GM23338 (cell line): ENCODE measurements at regions not wholly inside any gene's neighbourhood (a gene's known extent, or its start where the extent isn't known, plus 50 kb on each side); places are given as distances from the start of the nearest gene placed in this dataset.

ENCODE experiments used
- ATAC-seq: fragments of 200-7000 bp; cut with Tn5 transposase; 3 replicates; pipeline ENCODE4 v1.9.1; 2020
- DNase-seq: peaks from one replicate; pipeline ENCODE4 v3.0.0-alpha.2; 2015; ENCODE audit warnings: low spot score
- H2AFZ ChIP-seq: fragments of 200-600 bp; sonication (generic); 2 replicates; pipeline ENCODE4 v1.8.0; 2016; ENCODE audit warnings: antibody characterized with exemption, mild to moderate bottlenecking, moderate library complexity
- H3F3A ChIP-seq: fragments of 200-600 bp; sonication (generic); replicated peaks from 2 replicates; pipeline ENCODE4 v1.8.0; 2017; ENCODE audit warnings: antibody characterized with exemption, mixed run types, low read depth
- H3K27ac ChIP-seq: fragments of 200-600 bp; sonication (generic); 2 replicates; pipeline ENCODE4 v1.6.1; 2016; ENCODE audit warnings: low read depth
- H3K27me3 ChIP-seq: fragments of 200-600 bp; sonication (generic); 2 replicates; pipeline ENCODE4 v1.8.0; 2016; ENCODE audit warnings: mild to moderate bottlenecking, mixed run types, moderate library complexity; ENCODE audit not compliant: insufficient read depth
- H3K36me3 ChIP-seq: fragments of 200-600 bp; sonication (generic); 2 replicates; pipeline ENCODE4 v1.8.0; 2016; ENCODE audit warnings: mild to moderate bottlenecking; ENCODE audit not compliant: insufficient read depth
- H3K4me1 ChIP-seq: fragments of 200-600 bp; sonication (generic); 2 replicates; pipeline ENCODE4 v1.8.0; 2016; ENCODE audit warnings: mild to moderate bottlenecking, moderate library complexity; ENCODE audit not compliant: insufficient read depth
- H3K4me2 ChIP-seq: fragments of 200-600 bp; sonication (generic); 2 replicates; pipeline ENCODE4 v1.7.1; 2017; ENCODE audit warnings: mixed run types
- H3K4me3 ChIP-seq: fragments of 200-600 bp; sonication (generic); 2 replicates; pipeline ENCODE4 v1.6.1; 2016; ENCODE audit warnings: mixed run types
- H3K79me2 ChIP-seq: fragments of 200-600 bp; sonication (generic); replicated peaks from 2 replicates; pipeline ENCODE4 v1.8.0; 2017; ENCODE audit warnings: mild to moderate bottlenecking; ENCODE audit not compliant: insufficient read depth
- H3K9me2 ChIP-seq: fragments of 200-600 bp; sonication (generic); 2 replicates; pipeline ENCODE4 v1.8.0; 2017; ENCODE audit not compliant: insufficient read depth
- H4K20me1 ChIP-seq: fragments of 200-600 bp; sonication (generic); replicated peaks from 2 replicates; pipeline ENCODE4 v1.8.0; 2017; ENCODE audit warnings: mild to moderate bottlenecking; ENCODE audit not compliant: insufficient read depth
- H3K27ac Mint-ChIP-seq: 2 replicates; pipeline ENCODE4 v1.8.0; 2020; ENCODE audit warnings: inconsistent platforms, mild to moderate bottlenecking, moderate library complexity, mixed read lengths
- H3K27me3 Mint-ChIP-seq: 3 replicates; pipeline ENCODE4 v1.8.0; 2022; ENCODE audit warnings: low read depth, mild to moderate bottlenecking, moderate library complexity, mixed read lengths, inconsistent platforms; ENCODE audit not compliant: insufficient read depth, poor library complexity
- H3K36me3 Mint-ChIP-seq: 3 replicates; pipeline ENCODE4 v1.8.0; 2021; ENCODE audit warnings: low read depth, mild to moderate bottlenecking, inconsistent platforms, moderate library complexity, mixed read lengths
- H3K4me1 Mint-ChIP-seq: 3 replicates; pipeline ENCODE4 v1.8.0; 2020; ENCODE audit warnings: mild to moderate bottlenecking, inconsistent platforms, mixed read lengths
- H3K4me3 Mint-ChIP-seq: 3 replicates; pipeline ENCODE4 v1.8.0; 2021; ENCODE audit warnings: moderate library complexity, mild to moderate bottlenecking, inconsistent platforms, mixed read lengths
- H3K9me3 Mint-ChIP-seq: 3 replicates; pipeline ENCODE4 v1.8.0; 2020; ENCODE audit warnings: moderate library complexity, mild to moderate bottlenecking, inconsistent platforms, mixed read lengths
- CREB1 ChIP-seq: fragments of 250-450 bp; sonication (Bioruptor Pico); IDR thresholded peaks from 2 replicates; pipeline ENCODE4 v1.5.0; 2020; ENCODE audit warnings: low read depth, mild to moderate bottlenecking, moderate library complexity
- ETS1 ChIP-seq: IDR thresholded peaks from 2 replicates; pipeline ENCODE4 v1.6.1; 2016; ENCODE audit warnings: antibody characterized with exemption
- EZH2 ChIP-seq: fragments of 200-600 bp; sonication (generic); IDR thresholded peaks from one replicate; pipeline ENCODE4 v1.8.0; 2017; ENCODE audit warnings: antibody characterized with exemption, mild to moderate bottlenecking, low read depth; ENCODE audit not compliant: unreplicated experiment
- EZH2phosphoT487 ChIP-seq: fragments of 200-600 bp; sonication (generic); IDR thresholded peaks from one replicate; pipeline ENCODE4 v1.8.1; 2018; ENCODE audit warnings: antibody characterized with exemption; ENCODE audit not compliant: unreplicated experiment
- NANOG ChIP-seq: IDR thresholded peaks from 2 replicates; pipeline ENCODE4 v1.6.1; 2016; ENCODE audit warnings: antibody characterized with exemption, borderline replicate concordance
- REST ChIP-seq: IDR thresholded peaks from one replicate; pipeline ENCODE4 v1.6.1; 2018; ENCODE audit warnings: antibody characterized with exemption; ENCODE audit not compliant: unreplicated experiment
- STAT1 ChIP-seq: IDR thresholded peaks from one replicate; pipeline ENCODE4 v1.6.1; 2016; ENCODE audit warnings: antibody characterized with exemption; ENCODE audit not compliant: unreplicated experiment
- ZNF114 ChIP-seq: fragments of 250-450 bp; sonication (Bioruptor Pico); IDR thresholded peaks from 2 replicates; pipeline ENCODE4 v1.5.0; 2020; ENCODE audit warnings: mild to moderate bottlenecking, moderate library complexity
- ZNF331 ChIP-seq: fragments of 250-450 bp; sonication (Bioruptor Pico); IDR thresholded peaks from 2 replicates; pipeline ENCODE4 v1.5.0; 2020; ENCODE audit warnings: low read depth, mild to moderate bottlenecking, moderate library complexity
- ZNF462 ChIP-seq: fragments of 250-450 bp; sonication (Bioruptor Pico); IDR thresholded peaks from 2 replicates; pipeline ENCODE4 v1.5.0; 2020; ENCODE audit warnings: mild to moderate bottlenecking, moderate library complexity

- DNase-seq (no peak), ATAC-seq (no peak)
- H3K4me2 ChIP-seq: no peak overlapping the region
- Mint-ChIP-seq H3K4me1 (no peaks in the 10 kb centered on the region), H3K9me3 (no peaks in the 10 kb centered on the region), H3K27ac (no peak overlapping the region), H3K27me3 (no peaks in the 10 kb centered on the region), H3K4me3 (no peak overlapping the region), H3K36me3 (no peaks in the 10 kb centered on the region)
- H3K27me3 ChIP-seq: no peaks in the 10 kb centered on the region
- H3K4me1 ChIP-seq: no peaks in the 10 kb centered on the region
- TF ChIP-seq CREB1 (CRISPR knock-in tag) (no peak), ZNF462 (no peak), ZNF114 (no peak), EZH2phosphoT487 (no peak), EZH2 (no peak), STAT1 (no peak), NANOG (no peak), ZNF331 (CRISPR knock-in tag) (no peak), REST (no peak), ETS1 (no peak)
- no peaks in the 10 kb centered on the region for H3K9me2 ChIP-seq
- H3K36me3 ChIP-seq: no peaks in the 10 kb centered on the region
- H2AFZ ChIP-seq: no peak overlapping the region
- H3F3A ChIP-seq: no peaks in the 10 kb centered on the region
- no peaks in the 10 kb centered on the region for H3K79me2 ChIP-seq
- no peaks in the 10 kb centered on the region for H4K20me1 ChIP-seq
- no peak overlapping the region for H3K4me3 ChIP-seq
- no peak overlapping the region for H3K27ac ChIP-seq
Measured at GRCh38 chr1:98398649-98399048, 262.9 kb upstream of the SNX7 start.
